Stomach (tissue), 4 donors: ENCODE measurements at regions not wholly inside any gene's neighbourhood (a gene's known extent, or its start where the extent isn't known, plus 50 kb on each side); places are given as distances from the start of the nearest gene placed in this dataset.

Experiments
- CTCF ChIP-seq, 7 experiments: fragments of 450-650 bp in 4 of 7; fragments of 200-600 bp in 3 of 7; sonication (generic) in 3 of 7; IDR thresholded peaks; one replicate each; pipeline ENCODE4 v1.5.1; 2016 to 2019; ENCODE audit warnings: antibody characterized with exemption in 7 of 7, control low read depth in 2 of 7, mild to moderate bottlenecking in 1 of 7
- EP300 ChIP-seq: sonication (generic); formaldehyde crosslinking; IDR thresholded peaks from one replicate; pipeline ENCODE4 v1.6.1; 2017; ENCODE audit warnings: antibody characterized with exemption
- POLR2A ChIP-seq, 4 donors: fragments of 450-650 bp; IDR thresholded peaks; one replicate each; pipeline ENCODE4 v1.6.1; 2016; ENCODE audit warnings: antibody characterized with exemption in 4 of 4, control low read depth in 2 of 4, mild to moderate bottlenecking in 1 of 4, moderate library complexity in 1 of 4
- POLR2AphosphoS5 ChIP-seq, 3 donors: sonication (generic); formaldehyde crosslinking; IDR thresholded peaks; one replicate each; pipeline ENCODE4 v1.6.1; 2016; ENCODE audit warnings: antibody characterized with exemption in 3 of 3

- TF ChIP-seq EP300 (no peak), CTCF (IDR thresholded peaks at IDR 0.05) (no peak), POLR2A (IDR thresholded peaks at IDR 0.05) (no peak), POLR2AphosphoS5 (IDR thresholded peaks at IDR 0.05) (no peak)
Measured at GRCh38 chr9:18215626-18216025, 258.3 kb upstream of the ADAMTSL1 start.
